K562 (cell line): ENCODE measurements at regions not wholly inside any gene's neighbourhood (a gene's known extent, or its start where the extent isn't known, plus 50 kb on each side); places are given as distances from the start of the nearest gene placed in this dataset.

Experiments
- ATAC-seq: fragments of 200-7000 bp; cut with Tn5 transposase; 3 replicates; pipeline ENCODE4 v1.9.1; 2020; ENCODE audit warnings: moderate library complexity
- BruUV-seq: library from RNA; stranded (reverse); fragments of 400-500 nt; replicated peaks from 2 replicates; lab custom pipeline; 2021; lab: Mats Ljungman, UMichigan
- CTCF ChIA-PET: fragments of 300-600 bp; formaldehyde crosslinking; extraction: SDS; loops from one replicate; lab custom pipeline; 2021; ENCODE audit warnings: low intra/inter-chr PET ratio; lab: Yijun Ruan, JAX
- POLR2A ChIA-PET: fragments of 300-600, 350-650 bp; sonication (Branson Sonifier 250); formaldehyde crosslinking; extraction: SDS; loops from one replicate; lab custom pipeline; 2021; ENCODE audit warnings: antibody characterized with exemption, inconsistent platforms; lab: Yijun Ruan, JAX
- DNase-seq, 4 experiments: peaks; one replicate each; pipeline versions ENCODE4 v3.0.0 to v3.0.0-alpha.2; 2011 to 2018; ENCODE audit warnings: low spot score in 3 of 4, mixed read lengths in 3 of 4; ENCODE audit errors: extremely low read depth in 1 of 4
- FAIRE-seq: peaks from 2 replicates; lab custom pipeline; 2011; peaks lifted over from hg19 to GRCh38; lab: Jason Lieb, UNC
- H2AFZ ChIP-seq: 2 replicates; pipeline ENCODE4 v1.6.0; 2011; ENCODE audit warnings: low read depth, low read length, control low read depth, inconsistent platforms
- H3K27ac ChIP-seq: fragments of 200-600 bp; 3 replicates; pipeline ENCODE4 v1.8.0; 2011; ENCODE audit warnings: low read depth, mild to moderate bottlenecking, control low read depth, inconsistent platforms, low read length, moderate library complexity, mixed read lengths; ENCODE audit errors: extremely low read depth
- H3K27me3 ChIP-seq, 2 experiments: fragments of 300-600 bp in 1 of 2; 2 replicates in 1 of 2; 3 replicates in 1 of 2; pipeline versions ENCODE4 v1.6.0 to v1.8.0; 2011; ENCODE audit warnings: inconsistent platforms in 2 of 2, low read length in 2 of 2, mild to moderate bottlenecking in 1 of 2, mixed read lengths in 1 of 2, moderate library complexity in 1 of 2; ENCODE audit not compliant: control insufficient read depth in 2 of 2, insufficient read depth in 2 of 2
- H3K36me3 ChIP-seq: fragments of 300-600 bp; 3 replicates; pipeline ENCODE4 v1.8.0; 2011; ENCODE audit warnings: mild to moderate bottlenecking, low read length, inconsistent platforms; ENCODE audit not compliant: control insufficient read depth, insufficient read depth
- H3K4me1 ChIP-seq, 2 experiments: fragments of 200-600 bp in 1 of 2; replicated peaks in 1 of 2; 2 replicates in 1 of 2; 3 replicates in 1 of 2; pipeline versions ENCODE4 v1.5.1 to v1.8.0; 2011; ENCODE audit warnings: inconsistent platforms in 2 of 2, low read length in 2 of 2, mild to moderate bottlenecking in 1 of 2, mixed read lengths in 1 of 2, moderate library complexity in 1 of 2; ENCODE audit not compliant: control insufficient read depth in 2 of 2, insufficient read depth in 2 of 2
- H3K4me2 ChIP-seq: 2 replicates; pipeline ENCODE4 v1.6.1; 2011; ENCODE audit warnings: low read length, control low read depth, inconsistent platforms, mixed read lengths; ENCODE audit not compliant: insufficient read depth
- H3K4me3 ChIP-seq: fragments of 200-600 bp; sonication (generic), shearing (Covaris generic); 2 replicates; pipeline ENCODE4 v1.5.1; 2016; ENCODE audit warnings: control low read depth, inconsistent platforms
- H3K79me2 ChIP-seq: fragments of 200-600 bp; 3 replicates; pipeline ENCODE4 v1.8.0; 2011; ENCODE audit warnings: low read length, inconsistent platforms; ENCODE audit not compliant: control insufficient read depth, insufficient read depth
- H3K9ac ChIP-seq, 2 experiments: 2 replicates each; pipeline versions ENCODE4 v1.6.0 to v1.6.1; 2011; ENCODE audit warnings: low read depth in 2 of 2, low read length in 2 of 2, control low read depth in 1 of 2, inconsistent platforms in 1 of 2, mild to moderate bottlenecking in 1 of 2, mixed read lengths in 1 of 2; ENCODE audit not compliant: insufficient read depth in 1 of 2
- H3K9me1 ChIP-seq: one replicate; pipeline ENCODE4 v1.6.0; 2011; ENCODE audit warnings: inconsistent platforms, mild to moderate bottlenecking, low read length, moderate library complexity; ENCODE audit not compliant: control insufficient read depth, insufficient read depth
- H3K9me3 ChIP-seq: replicated peaks from 2 replicates; pipeline ENCODE4 v1.5.1; 2011; ENCODE audit warnings: low read depth, low read length, inconsistent platforms; ENCODE audit not compliant: control insufficient read depth, insufficient read depth
- H4K20me1 ChIP-seq: replicated peaks from 2 replicates; pipeline ENCODE4 v1.6.1; 2011; ENCODE audit warnings: low read length, inconsistent platforms, mixed read lengths; ENCODE audit not compliant: control insufficient read depth, insufficient read depth
- BDP1 ChIP-seq: IDR thresholded peaks from 3 replicates; pipeline ENCODE4 v1.6.1; 2011; ENCODE audit not compliant: insufficient read length, insufficient read depth
- ELF4 ChIP-seq: fragments of 450-650 bp; formaldehyde crosslinking; IDR thresholded peaks from 2 replicates; pipeline ENCODE4 v1.4.0; 2022; ENCODE audit warnings: missing genetic modification characterization
- ETV5 ChIP-seq: sonication (generic); formaldehyde crosslinking; IDR thresholded peaks from 2 replicates; pipeline ENCODE4 v1.4.0; 2020; ENCODE audit warnings: low read depth, mild to moderate bottlenecking, missing genetic modification reagents
- GTF2A2 ChIP-seq: IDR thresholded peaks from 2 replicates; pipeline ENCODE4 v1.6.1; 2016; ENCODE audit warnings: mild to moderate bottlenecking, missing genetic modification characterization, missing compliant biosample characterization
- MEF2D ChIP-seq: conservative IDR thresholded peaks from 2 replicates; pipeline ENCODE4 v1.6.1; 2016; ENCODE audit warnings: low read depth, missing genetic modification characterization, missing compliant biosample characterization
- NCOR1 ChIP-seq: fragments of 450-650 bp; IDR thresholded peaks from 2 replicates; pipeline ENCODE4 v1.6.1; 2016; ENCODE audit warnings: mild to moderate bottlenecking, moderate library complexity
- POLR2B ChIP-seq: fragments of 450-650 bp; IDR thresholded peaks from 2 replicates; pipeline ENCODE4 v1.6.1; 2018; ENCODE audit warnings: low read depth; ENCODE audit not compliant: partially characterized antibody
- RBM34 ChIP-seq: fragments of 200-400 bp; formaldehyde crosslinking; IDR thresholded peaks from 2 replicates; pipeline ENCODE4 v1.6.1; 2018; ENCODE audit warnings: low read length, borderline replicate concordance; ENCODE audit not compliant: insufficient read depth
- SMAD4 ChIP-seq: fragments of 250-450 bp; sonication (Bioruptor Pico); conservative IDR thresholded peaks from 2 replicates; pipeline ENCODE4 v1.8.0; 2021; ENCODE audit warnings: inconsistent platforms, mild to moderate bottlenecking, moderate library complexity
- TCF7 ChIP-seq: sonication (generic); IDR thresholded peaks from 2 replicates; pipeline ENCODE4 v1.6.1; 2016; ENCODE audit warnings: antibody characterized with exemption, borderline replicate concordance
- ZNF217 ChIP-seq: sonication (generic); formaldehyde crosslinking; IDR thresholded peaks from 2 replicates; pipeline ENCODE4 v1.8.0; 2022; ENCODE audit warnings: mild to moderate bottlenecking, missing genetic modification reagents
- ZNF232 ChIP-seq: sonication (generic); formaldehyde crosslinking; IDR thresholded peaks from 2 replicates; pipeline ENCODE4 v1.8.0; 2022; ENCODE audit warnings: mild to moderate bottlenecking, missing genetic modification reagents
- ZNF445 ChIP-seq: fragments of 250-450 bp; sonication (Bioruptor Pico); IDR thresholded peaks from 2 replicates; pipeline ENCODE4 v1.4.0; 2020; ENCODE audit warnings: low read depth, mild to moderate bottlenecking, moderate library complexity
- ZNF592 ChIP-seq: fragments of 450-650 bp; IDR thresholded peaks from 2 replicates; pipeline ENCODE4 v1.6.1; 2017; ENCODE audit warnings: antibody characterized with exemption, mild to moderate bottlenecking
- ZNF668 ChIP-seq: fragments of 250-450 bp; sonication (Bioruptor Pico); IDR thresholded peaks from 2 replicates; pipeline ENCODE4 v1.8.0; 2022; ENCODE audit warnings: mild to moderate bottlenecking, inconsistent platforms
- WGBS: fragments of 100-300 bp; shearing (Covaris generic); methylation state at CpG from one replicate; pipeline ENCODE4 v1.1.6; 2016; ENCODE audit warnings: low coverage, mixed read lengths; ENCODE audit not compliant: insufficient coverage; ENCODE audit errors: missing lambda C conversion rate; 5-methylcytosine and 5-hydroxymethylcytosine counted together
- in situ Hi-C: fragments of 300-500 bp; cut with MboI; formaldehyde crosslinking; loops from 4 replicates; pipeline ENCODE4 v1.15.0; 2018; ENCODE audit warnings: inconsistent platforms, mixed read lengths
- intact Hi-C: fragments of 100-400 bp; cut with micrococcal nuclease; formaldehyde crosslinking; loops from 2 replicates; pipeline ENCODE4 v1.14.2; 2022
- TF ChIP-seq, protein P1 (sequence below): fragments of 450-650 bp; IDR thresholded peaks from 2 replicates; pipeline ENCODE4 v1.7.1; 2018; ENCODE audit warnings: mild to moderate bottlenecking, low read depth; ENCODE audit not compliant: partially characterized antibody

- no peak overlapping the region for H3K9ac ChIP-seq
- WGBS: 6% methylated on average over 3 of the region's 3 CpGs
- BruUV-seq: no TSS peak
- in situ Hi-C loops: no loop called here
- no peaks in the 10 kb centered on the region for H3K27me3 ChIP-seq
- ChIA-PET CTCF (no interaction called here), POLR2A (interaction anchor here (0.6 kb wide), 1 partner anchor 983 kb away, joined by 4 read pairs; no protein-coding TSS in a partner anchor)
- no peak for TF ChIP-seq TCF7
- TF ChIP-seq ZNF232: no peak
- TF ChIP-seq ZNF668 (CRISPR knock-in tag): no peak
- TF ChIP-seq ELF4: no peak
- no peak for TF ChIP-seq BDP1
- TF ChIP-seq, protein P1, sequence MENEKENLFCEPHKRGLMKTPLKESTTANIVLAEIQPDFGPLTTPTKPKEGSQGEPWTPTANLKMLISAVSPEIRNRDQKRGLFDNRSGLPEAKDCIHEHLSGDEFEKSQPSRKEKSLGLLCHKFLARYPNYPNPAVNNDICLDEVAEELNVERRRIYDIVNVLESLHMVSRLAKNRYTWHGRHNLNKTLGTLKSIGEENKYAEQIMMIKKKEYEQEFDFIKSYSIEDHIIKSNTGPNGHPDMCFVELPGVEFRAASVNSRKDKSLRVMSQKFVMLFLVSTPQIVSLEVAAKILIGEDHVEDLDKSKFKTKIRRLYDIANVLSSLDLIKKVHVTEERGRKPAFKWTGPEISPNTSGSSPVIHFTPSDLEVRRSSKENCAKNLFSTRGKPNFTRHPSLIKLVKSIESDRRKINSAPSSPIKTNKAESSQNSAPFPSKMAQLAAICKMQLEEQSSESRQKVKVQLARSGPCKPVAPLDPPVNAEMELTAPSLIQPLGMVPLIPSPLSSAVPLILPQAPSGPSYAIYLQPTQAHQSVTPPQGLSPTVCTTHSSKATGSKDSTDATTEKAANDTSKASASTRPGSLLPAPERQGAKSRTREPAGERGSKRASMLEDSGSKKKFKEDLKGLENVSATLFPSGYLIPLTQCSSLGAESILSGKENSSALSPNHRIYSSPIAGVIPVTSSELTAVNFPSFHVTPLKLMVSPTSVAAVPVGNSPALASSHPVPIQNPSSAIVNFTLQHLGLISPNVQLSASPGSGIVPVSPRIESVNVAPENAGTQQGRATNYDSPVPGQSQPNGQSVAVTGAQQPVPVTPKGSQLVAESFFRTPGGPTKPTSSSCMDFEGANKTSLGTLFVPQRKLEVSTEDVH: no peak
- TF ChIP-seq ZNF217 (CRISPR knock-in tag): no peak
- TF ChIP-seq MEF2D (tag): no peak
- TF ChIP-seq NCOR1: no peak
- TF ChIP-seq SMAD4: no peak
- no peak for TF ChIP-seq ETV5
- no peak for TF ChIP-seq GTF2A2
- TF ChIP-seq POLR2B: no peak
- TF ChIP-seq ZNF445 (CRISPR knock-in tag): no peak
- TF ChIP-seq ZNF592: no peak
- no peak for TF ChIP-seq RBM34
- no peak for FAIRE-seq
- H3K79me2 ChIP-seq: no peaks in the 10 kb centered on the region
- H2AFZ ChIP-seq: no peak overlapping the region
- no peak overlapping the region for H3K4me2 ChIP-seq
- H3K9me1 ChIP-seq: no peaks in the 10 kb centered on the region
- no peak overlapping the region for H3K27ac ChIP-seq
- intact Hi-C loops: no loop called here
- DNase-seq: peak; percentile 20 to 64 (median 56)
- ATAC-seq: peak; percentile 99
- no peaks in the 10 kb centered on the region for H3K36me3 ChIP-seq
- H3K9me3 ChIP-seq: no peaks in the 10 kb centered on the region
- H3K4me1 ChIP-seq: no peaks in the 10 kb centered on the region
- H4K20me1 ChIP-seq: no peaks in the 10 kb centered on the region
- no peak overlapping the region for H3K4me3 ChIP-seq
Measured at GRCh38 chr3:30548600-30548999, 57.8 kb upstream of the TGFBR2 start.
